B cell (primary cell): ENCODE measurements at regions not wholly inside any gene's neighbourhood (a gene's known extent, or its start where the extent isn't known, plus 50 kb on each side); places are given as distances from the start of the nearest gene placed in this dataset.

ENCODE experiments used
- ATAC-seq: fragments of 200-7000 bp; cut with Tn5 transposase; one replicate; pipeline ENCODE4 v1.10.0; 2021; ENCODE audit warnings: low read depth, mild to moderate bottlenecking, moderate number of reproducible peaks, moderate library complexity
- CTCF ChIA-PET: fragments of 350-600 bp; sonication (Branson Sonifier 250); formaldehyde crosslinking; loops from one replicate; lab custom pipeline; 2021; ENCODE audit warnings: antibody characterized with exemption, inconsistent platforms; lab: Charles Lee
- POLR2A ChIA-PET: fragments of 350-600 bp; sonication (Branson Sonifier 250); formaldehyde crosslinking; loops from one replicate; lab custom pipeline; 2021; ENCODE audit warnings: antibody characterized with exemption; lab: Charles Lee
- DNase-seq: peaks from one replicate; pipeline ENCODE4 v3.0.0; 2013
- H2AFZ ChIP-seq: 2 replicates; pipeline ENCODE4 v1.6.1; 2012; ENCODE audit warnings: mild to moderate bottlenecking, low read depth, low read length; ENCODE audit not compliant: insufficient read depth, poor library complexity, severe bottlenecking
- H3K27ac ChIP-seq, 2 donors: 1 replicate in 1 of 2; 2 replicates in 1 of 2; pipeline ENCODE4 v1.5.1; 2012 to 2013; ENCODE audit warnings: low read length in 2 of 2, mild to moderate bottlenecking in 2 of 2, moderate library complexity in 1 of 2
- H3K27me3 ChIP-seq, 4 experiments: fragments of 200-600 bp in 1 of 4; sonication (generic) in 1 of 4; replicated peaks in 1 of 4; 1 replicate in 2 of 4; 2 replicates in 2 of 4; pipeline versions ENCODE4 v1.6.1 to v1.7.0; 2013 to 2016; ENCODE audit warnings: low read length in 3 of 4, mild to moderate bottlenecking in 2 of 4, mixed read lengths in 1 of 4, moderate library complexity in 1 of 4; ENCODE audit not compliant: insufficient read depth in 4 of 4, control insufficient read depth in 3 of 4; ENCODE audit errors: control extremely low read depth in 1 of 4
- H3K36me3 ChIP-seq, 2 experiments: replicated peaks in 1 of 2; 1 replicate in 1 of 2; 2 replicates in 1 of 2; pipeline versions ENCODE4 v1.6.1 to v1.7.1; 2013; ENCODE audit warnings: low read length in 1 of 2; ENCODE audit not compliant: insufficient read depth in 2 of 2, control insufficient read depth in 1 of 2; ENCODE audit errors: control extremely low read depth in 1 of 2, extremely low read depth in 1 of 2
- H3K4me1 ChIP-seq, 2 donors: fragments of 200-600 bp in 1 of 2; sonication (generic) in 1 of 2; 1 replicate in 1 of 2; 2 replicates in 1 of 2; pipeline versions ENCODE4 v1.5.1 to v1.6.1; 2013 to 2017; ENCODE audit warnings: low read length in 2 of 2; ENCODE audit not compliant: control insufficient read depth in 2 of 2, insufficient read depth in 2 of 2
- H3K4me2 ChIP-seq: replicated peaks from 2 replicates; pipeline ENCODE3; 2012; ENCODE audit warnings: mild to moderate bottlenecking, low read depth, low read length; ENCODE audit not compliant: poor library complexity, severe bottlenecking
- H3K4me3 ChIP-seq, 5 experiments: fragments of 200-600 bp in 1 of 5; sonication (generic) in 1 of 5; 1 replicate in 3 of 5; 2 replicates in 2 of 5; pipeline versions ENCODE4 v1.5.1 to v1.7.0; 2011 to 2016; ENCODE audit warnings: low read length in 4 of 5, mild to moderate bottlenecking in 4 of 5, low read depth in 2 of 5, control low read depth in 1 of 5, moderate library complexity in 1 of 5; ENCODE audit not compliant: insufficient read depth in 1 of 5; ENCODE audit errors: control extremely low read depth in 1 of 5, extremely low read depth in 1 of 5
- H3K79me2 ChIP-seq: fragments of 200-600 bp; sonication (generic); one replicate; pipeline ENCODE4 v1.6.0; 2016; ENCODE audit warnings: low read length; ENCODE audit not compliant: control insufficient read depth, insufficient read depth
- H3K9ac ChIP-seq: fragments of 200-600 bp; sonication (generic); 2 replicates; pipeline ENCODE4 v1.6.1; 2017; ENCODE audit warnings: mild to moderate bottlenecking, low read length, moderate library complexity
- H3K9me3 ChIP-seq, 3 donors: one replicate each; pipeline versions ENCODE4 v1.6.1 to v1.7.1; 2013; ENCODE audit warnings: low read length in 2 of 3; ENCODE audit not compliant: control insufficient read depth in 2 of 3, insufficient read depth in 1 of 3; ENCODE audit errors: control extremely low read depth in 1 of 3
- H4K20me1 ChIP-seq: 2 replicates; pipeline ENCODE4 v1.6.0; 2012; ENCODE audit warnings: mild to moderate bottlenecking, low read length; ENCODE audit not compliant: insufficient read depth, control insufficient read depth, poor library complexity, severe bottlenecking
- H3K27ac Mint-ChIP-seq: one replicate; pipeline ENCODE4 v1.8.0; 2021; ENCODE audit warnings: mixed read lengths
- H3K27me3 Mint-ChIP-seq: one replicate; pipeline ENCODE4 v1.8.0; 2021; ENCODE audit warnings: mixed read lengths
- H3K4me1 Mint-ChIP-seq: one replicate; pipeline ENCODE4 v1.8.0; 2021; ENCODE audit warnings: mixed read lengths
- H3K4me3 Mint-ChIP-seq: one replicate; pipeline ENCODE4 v1.8.0; 2021; ENCODE audit warnings: mixed read lengths
- H3K9me3 Mint-ChIP-seq: one replicate; pipeline ENCODE4 v1.8.0; 2022; ENCODE audit warnings: mixed read lengths; ENCODE audit not compliant: insufficient read depth
- EZH2 ChIP-seq: IDR thresholded peaks from 2 replicates; pipeline ENCODE4 v1.6.1; 2012; ENCODE audit warnings: borderline replicate concordance, low read depth, mild to moderate bottlenecking, moderate library complexity, low read length; ENCODE audit not compliant: insufficient read depth, poor library complexity, severe bottlenecking
- WGBS: methylation state at CpG from one replicate; pipeline ENCODE4 v1.1.5; 2013; ENCODE audit warnings: missing lambda C conversion rate; ENCODE audit not compliant: insufficient coverage; 5-methylcytosine and 5-hydroxymethylcytosine counted together
- intact Hi-C: fragments of 100-400 bp; cut with micrococcal nuclease; formaldehyde crosslinking; loops from one replicate; pipeline ENCODE4 v1.10.0; 2022
- TF ChIP-seq, protein P1 (sequence below): fragments of 200-600 bp; IDR thresholded peaks from one replicate; pipeline ENCODE4 v1.8.0; 2022; ENCODE audit warnings: antibody characterized with exemption, mild to moderate bottlenecking

- Mint-ChIP-seq H3K27ac (no peak overlapping the region), H3K9me3 (no peaks in the 10 kb centered on the region), H3K4me1 (no peaks in the 10 kb centered on the region), H3K27me3 (peaks cover 32% of the 10 kb centered on the region), H3K4me3 (no peak overlapping the region)
- no peaks in the 10 kb centered on the region for H3K36me3 ChIP-seq
- POLR2A ChIA-PET, result no interaction called here
- DNase-seq (no peak), ATAC-seq (no peak)
- H3K27me3 ChIP-seq, result peaks cover 0 to 4% (median 0%) of the 10 kb centered on the region in 4 experiments
- H3K9ac ChIP-seq, result no peak overlapping the region
- H3K4me2 ChIP-seq, result no peak overlapping the region
- intact Hi-C loops, result no loop called here
- no peaks in the 10 kb centered on the region for H3K4me1 ChIP-seq
- H4K20me1 ChIP-seq, result no peaks in the 10 kb centered on the region
- no peak overlapping the region for H3K27ac ChIP-seq
- CTCF ChIA-PET, result interaction anchor here (1.1 kb wide), 1 partner anchor 10 kb away, joined by 3 read pairs; no protein-coding TSS in a partner anchor
- no peak overlapping the region for H2AFZ ChIP-seq
- 43% methylated on average over 8 of the region's 9 CpGs for WGBS
- no peak overlapping the region for H3K4me3 ChIP-seq
- no peak for TF ChIP-seq EZH2
- TF ChIP-seq, protein P1, sequence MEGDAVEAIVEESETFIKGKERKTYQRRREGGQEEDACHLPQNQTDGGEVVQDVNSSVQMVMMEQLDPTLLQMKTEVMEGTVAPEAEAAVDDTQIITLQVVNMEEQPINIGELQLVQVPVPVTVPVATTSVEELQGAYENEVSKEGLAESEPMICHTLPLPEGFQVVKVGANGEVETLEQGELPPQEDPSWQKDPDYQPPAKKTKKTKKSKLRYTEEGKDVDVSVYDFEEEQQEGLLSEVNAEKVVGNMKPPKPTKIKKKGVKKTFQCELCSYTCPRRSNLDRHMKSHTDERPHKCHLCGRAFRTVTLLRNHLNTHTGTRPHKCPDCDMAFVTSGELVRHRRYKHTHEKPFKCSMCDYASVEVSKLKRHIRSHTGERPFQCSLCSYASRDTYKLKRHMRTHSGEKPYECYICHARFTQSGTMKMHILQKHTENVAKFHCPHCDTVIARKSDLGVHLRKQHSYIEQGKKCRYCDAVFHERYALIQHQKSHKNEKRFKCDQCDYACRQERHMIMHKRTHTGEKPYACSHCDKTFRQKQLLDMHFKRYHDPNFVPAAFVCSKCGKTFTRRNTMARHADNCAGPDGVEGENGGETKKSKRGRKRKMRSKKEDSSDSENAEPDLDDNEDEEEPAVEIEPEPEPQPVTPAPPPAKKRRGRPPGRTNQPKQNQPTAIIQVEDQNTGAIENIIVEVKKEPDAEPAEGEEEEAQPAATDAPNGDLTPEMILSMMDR, result no peak
- no peaks in the 10 kb centered on the region for H3K79me2 ChIP-seq
- no peaks in the 10 kb centered on the region for H3K9me3 ChIP-seq
Observed at GRCh38 chr12:93982771-93983315, 165.5 kb upstream of the PLXNC1 start.

DNA sequence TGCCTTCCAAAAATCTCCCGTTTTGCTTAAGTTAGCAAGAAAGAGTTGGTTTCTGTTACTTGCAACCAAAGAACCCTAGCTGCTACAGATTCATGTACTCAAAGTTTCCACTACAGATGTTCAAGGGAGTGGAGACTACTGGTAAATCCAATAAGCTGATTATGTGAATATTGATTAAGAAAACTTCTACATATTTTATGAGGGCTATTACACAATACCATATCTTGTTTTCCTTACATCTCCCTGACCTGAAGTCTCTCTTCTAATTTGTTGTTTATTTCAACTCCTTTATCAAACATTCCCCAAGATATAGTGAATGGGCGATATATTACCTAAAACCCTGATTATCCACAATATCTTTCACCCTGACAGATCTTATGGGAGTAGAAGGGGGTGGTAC, 164.4 kb upstream of the PLXNC1 start:
- no peak overlapping the region for H3K27ac ChIP-seq
- ChIA-PET CTCF (interaction anchor here (0.8 to 1.1 kb wide), 2 partner anchors 11 to 481 kb away, joined by 3 read pairs; no protein-coding TSS in a partner anchor), POLR2A (no interaction called here)
- H3K4me1 ChIP-seq, result no peaks in the 10 kb centered on the region
- H4K20me1 ChIP-seq, result no peaks in the 10 kb centered on the region
- no peak overlapping the region for H3K9ac ChIP-seq
- Mint-ChIP-seq H3K4me3 (no peak overlapping the region), H3K4me1 (no peaks in the 10 kb centered on the region), H3K27ac (no peak overlapping the region), H3K27me3 (peaks cover 31% of the 10 kb centered on the region), H3K9me3 (no peaks in the 10 kb centered on the region)
- H3K36me3 ChIP-seq, result no peaks in the 10 kb centered on the region
- no peaks in the 10 kb centered on the region for H3K79me2 ChIP-seq
- no peak overlapping the region for H3K4me2 ChIP-seq
- peaks cover 0 to 4% (median 0%) of the 10 kb centered on the region in 4 experiments for H3K27me3 ChIP-seq
- DNase-seq, result no peak
- no peak overlapping the region for H2AFZ ChIP-seq
- TF ChIP-seq, protein P1, result no peak
- no peak for TF ChIP-seq EZH2
- no peak overlapping the region for H3K4me3 ChIP-seq
- intact Hi-C loops, result no loop called here
- ATAC-seq, result no peak
- no CpG with 5 or more reads among the region's 2 CpGs for WGBS
- no peaks in the 10 kb centered on the region for H3K9me3 ChIP-seq
